GM12878 (cell line): ENCODE measurements at regions not wholly inside any gene's neighbourhood (a gene's known extent, or its start where the extent isn't known, plus 50 kb on each side); places are given as distances from the start of the nearest gene placed in this dataset.

Experiments used
- ATAC-seq: fragments of 200-7000 bp; cut with Tn5 transposase; 3 replicates; pipeline ENCODE4 v1.9.1; 2020; ENCODE audit warnings: mild to moderate bottlenecking, moderate library complexity
- BruUV-seq: library from RNA; stranded (reverse); fragments of 400-500 nt; replicated peaks from 2 replicates; lab custom pipeline; 2021; lab: Mats Ljungman, UMichigan
- CTCF ChIA-PET: fragments of 300-600 bp; sonication (Branson Sonifier 250); formaldehyde crosslinking; extraction: SDS; loops from one replicate; lab custom pipeline; 2021; ENCODE audit warnings: inconsistent platforms; lab: Yijun Ruan, JAX
- POLR2A ChIA-PET: fragments of 350-600 bp; formaldehyde crosslinking; extraction: SDS; loops from one replicate; lab custom pipeline; 2021; ENCODE audit warnings: inconsistent platforms; lab: Charles Lee
- RAD21 ChIA-PET: fragments of 300-600 bp; sonication (Branson Sonifier 250); formaldehyde crosslinking; loops from one replicate; lab custom pipeline; 2023; ENCODE audit warnings: antibody characterized with exemption; ENCODE audit not compliant: unreplicated experiment; lab: Charles Lee
- SMC1A ChIA-PET: fragments of 300-600 bp; sonication (Branson Sonifier 250); formaldehyde crosslinking; loops from one replicate; lab custom pipeline; 2023; ENCODE audit not compliant: unreplicated experiment, uncharacterized antibody; lab: Charles Lee
- DNase-seq: peaks from one replicate; pipeline ENCODE4 v3.0.0-alpha.2; 2011; ENCODE audit warnings: low read depth, low spot score
- FAIRE-seq: peaks from 3 replicates; lab custom pipeline; 2011; peaks lifted over from hg19 to GRCh38; lab: Jason Lieb, UNC
- H2AFZ ChIP-seq: 2 replicates; pipeline ENCODE4 v1.6.0; 2011; ENCODE audit warnings: low read depth, low read length, control low read depth; ENCODE audit not compliant: control insufficient read depth
- H3K27ac ChIP-seq: 2 replicates; pipeline ENCODE4 v1.5.1; 2011; ENCODE audit warnings: control low read depth; ENCODE audit not compliant: control insufficient read depth, insufficient read depth
- H3K27me3 ChIP-seq, 2 experiments: replicated peaks in 1 of 2; 2 replicates each; pipeline versions ENCODE4 v1.6.0 to v1.6.1; 2011; ENCODE audit warnings: low read length in 1 of 2; ENCODE audit not compliant: control insufficient read depth in 2 of 2, insufficient read depth in 2 of 2
- H3K36me3 ChIP-seq, 2 experiments: 2 replicates each; pipeline ENCODE4 v1.5.1; 2011; ENCODE audit warnings: low read length in 1 of 2; ENCODE audit not compliant: control insufficient read depth in 2 of 2, insufficient read depth in 2 of 2
- H3K4me1 ChIP-seq: 2 replicates; pipeline ENCODE4 v1.6.1; 2011; ENCODE audit warnings: mild to moderate bottlenecking, low read length, moderate library complexity, mixed read lengths; ENCODE audit not compliant: control insufficient read depth, insufficient read depth
- H3K4me2 ChIP-seq: 2 replicates; pipeline ENCODE4 v1.6.0; 2011; ENCODE audit warnings: control low read depth; ENCODE audit not compliant: control insufficient read depth, insufficient read depth
- H3K4me3 ChIP-seq: fragments of 200-600 bp; sonication (generic); 2 replicates; pipeline ENCODE4 v1.5.1; 2016
- H3K79me2 ChIP-seq: 2 replicates; pipeline ENCODE4 v1.6.0; 2011; ENCODE audit warnings: low read length; ENCODE audit not compliant: control insufficient read depth, insufficient read depth
- H3K9ac ChIP-seq: 2 replicates; pipeline ENCODE4 v1.8.0; 2011; ENCODE audit warnings: low read length, control low read depth, mixed read lengths; ENCODE audit not compliant: control insufficient read depth, insufficient read depth
- H3K9me3 ChIP-seq: replicated peaks from 3 replicates; pipeline ENCODE4 v1.5.1; 2011; ENCODE audit warnings: mild to moderate bottlenecking, low read length; ENCODE audit not compliant: control insufficient read depth, insufficient read depth
- H4K20me1 ChIP-seq: 2 replicates; pipeline ENCODE4 v1.6.0; 2011; ENCODE audit not compliant: control insufficient read depth, insufficient read depth
- CBX5 ChIP-seq: sonication (generic); IDR thresholded peaks from 2 replicates; pipeline ENCODE4 v1.6.1; 2016; ENCODE audit warnings: low read depth, moderate library complexity, mild to moderate bottlenecking, inconsistent platforms
- ESRRA ChIP-seq: IDR thresholded peaks from 2 replicates; pipeline ENCODE4 v1.6.1; 2012; ENCODE audit warnings: mild to moderate bottlenecking, low read length, improper control_type of control experiment
- FOXM1 ChIP-seq: IDR thresholded peaks from 2 replicates; pipeline ENCODE4 v1.6.1; 2012; ENCODE audit warnings: low read depth, mild to moderate bottlenecking, inconsistent platforms, low read length, moderate library complexity
- HCFC1 ChIP-seq: fragments of 150-350 bp; IDR thresholded peaks from 2 replicates; pipeline ENCODE4 v1.6.1; 2014; ENCODE audit warnings: low read length
- HDAC2 ChIP-seq: fragments of 200-600 bp; sonication (generic); IDR thresholded peaks from 2 replicates; pipeline ENCODE4 v1.6.1; 2017
- MEF2B ChIP-seq: fragments of 450-650 bp; IDR thresholded peaks from 2 replicates; pipeline ENCODE4 v1.6.1; 2018; ENCODE audit warnings: mild to moderate bottlenecking, moderate library complexity; ENCODE audit not compliant: partially characterized antibody, poor library complexity, severe bottlenecking
- MYB ChIP-seq: fragments of 150-350 bp; IDR thresholded peaks from 2 replicates; pipeline ENCODE4 v1.6.1; 2014; ENCODE audit warnings: mild to moderate bottlenecking, low read depth, low read length, borderline replicate concordance
- NFXL1 ChIP-seq: fragments of 450-650 bp; IDR thresholded peaks from 2 replicates; pipeline ENCODE4 v1.6.1; 2017; ENCODE audit warnings: antibody characterized with exemption, mild to moderate bottlenecking, borderline replicate concordance
- SMAD1 ChIP-seq: fragments of 450-650 bp; IDR thresholded peaks from 2 replicates; pipeline ENCODE4 v1.6.1; 2018; ENCODE audit warnings: mild to moderate bottlenecking, low read depth; ENCODE audit not compliant: partially characterized antibody
- SP1 ChIP-seq: IDR thresholded peaks from one replicate; pipeline ENCODE4 v1.6.1; 2011; ENCODE audit warnings: low read depth, low read length
- STAT3 ChIP-seq: IDR thresholded peaks from 2 replicates; pipeline ENCODE4 v1.6.1; 2011; ENCODE audit warnings: low read depth, low read length, improper control_type of control experiment
- WGBS: methylation state at CpG from one replicate; pipeline ENCODE4 v1.1.6; 2016; ENCODE audit warnings: low lambda C conversion rate; ENCODE audit not compliant: insufficient replicate concordance, insufficient coverage; ENCODE audit errors: missing lambda C conversion rate; 5-methylcytosine and 5-hydroxymethylcytosine counted together
- in situ Hi-C: fragments of 300-500 bp; cut with MboI; formaldehyde crosslinking; loops from 9 replicates; pipeline ENCODE4 v1.14.3; 2018; ENCODE audit warnings: mixed read lengths
- intact Hi-C: fragments of 100-400 bp; cut with micrococcal nuclease; formaldehyde crosslinking; loops from one replicate; pipeline ENCODE4 v1.14.2; 2022; ENCODE audit not compliant: unreplicated experiment
- TF ChIP-seq, protein P1 (sequence below): IDR thresholded peaks from 2 replicates; pipeline ENCODE4 v1.6.1; 2012; ENCODE audit warnings: low read depth, low read length, improper control_type of control experiment
- TF ChIP-seq, protein P2 (sequence below): IDR thresholded peaks from 2 replicates; pipeline ENCODE4 v1.6.1; 2012; ENCODE audit warnings: low read depth, low read length, improper control_type of control experiment

DNA sequence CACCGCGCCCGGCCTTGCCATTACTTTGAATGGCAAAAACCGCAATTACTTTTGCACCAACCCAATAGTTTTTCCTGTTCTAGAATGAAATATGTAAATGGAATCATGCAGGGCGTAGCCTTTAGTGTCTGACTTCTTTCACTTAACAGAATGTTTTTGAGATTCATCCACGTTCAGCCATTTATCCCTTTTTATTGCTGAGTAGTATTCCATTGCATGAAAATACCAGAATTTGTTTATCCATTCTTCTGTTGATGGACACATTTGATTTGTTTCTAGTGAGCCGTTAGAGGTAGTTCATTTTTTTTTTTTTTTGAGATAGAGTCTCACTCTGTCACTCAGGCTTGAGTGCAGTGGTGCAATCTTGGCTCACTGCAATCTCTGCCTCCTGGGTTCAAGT is 90.6 kb downstream of the SLC25A47 start:
- RAD21 ChIA-PET, result interaction anchor here (0.7 kb wide), 1 partner anchor 18 kb away, joined by 3 read pairs; no protein-coding TSS in a partner anchor
- POLR2A ChIA-PET, result no interaction called here
- no peak overlapping the region for H3K9ac ChIP-seq
- no peaks in the 10 kb centered on the region for H4K20me1 ChIP-seq
- H2AFZ ChIP-seq, result no peak overlapping the region
- no peaks in the 10 kb centered on the region for H3K27me3 ChIP-seq
- no peaks in the 10 kb centered on the region for H3K4me1 ChIP-seq
- 76% methylated on average over 7 of the region's 7 CpGs for WGBS
- CTCF ChIA-PET, result no interaction called here
- no peak overlapping the region for H3K27ac ChIP-seq
- intact Hi-C loops, result no loop called here
- DNase-seq, result no peak
- SMC1A ChIA-PET, result no interaction called here
- no peaks in the 10 kb centered on the region for H3K9me3 ChIP-seq
- H3K36me3 ChIP-seq, result no peaks in the 10 kb centered on the region
- H3K79me2 ChIP-seq, result no peaks in the 10 kb centered on the region
- TF ChIP-seq MEF2B, result no peak
- TF ChIP-seq, protein P1, sequence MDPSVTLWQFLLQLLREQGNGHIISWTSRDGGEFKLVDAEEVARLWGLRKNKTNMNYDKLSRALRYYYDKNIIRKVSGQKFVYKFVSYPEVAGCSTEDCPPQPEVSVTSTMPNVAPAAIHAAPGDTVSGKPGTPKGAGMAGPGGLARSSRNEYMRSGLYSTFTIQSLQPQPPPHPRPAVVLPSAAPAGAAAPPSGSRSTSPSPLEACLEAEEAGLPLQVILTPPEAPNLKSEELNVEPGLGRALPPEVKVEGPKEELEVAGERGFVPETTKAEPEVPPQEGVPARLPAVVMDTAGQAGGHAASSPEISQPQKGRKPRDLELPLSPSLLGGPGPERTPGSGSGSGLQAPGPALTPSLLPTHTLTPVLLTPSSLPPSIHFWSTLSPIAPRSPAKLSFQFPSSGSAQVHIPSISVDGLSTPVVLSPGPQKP, result no peak
- no peak for TF ChIP-seq FOXM1
- no peak for TF ChIP-seq MYB
- no peak for TF ChIP-seq NFXL1
- no peak for TF ChIP-seq HDAC2
- no peak for TF ChIP-seq STAT3
- no peak for TF ChIP-seq ESRRA
- no peak for TF ChIP-seq HCFC1
- TF ChIP-seq SP1, result no peak
- TF ChIP-seq CBX5, result no peak
- TF ChIP-seq SMAD1, result no peak
- TF ChIP-seq, protein P2, sequence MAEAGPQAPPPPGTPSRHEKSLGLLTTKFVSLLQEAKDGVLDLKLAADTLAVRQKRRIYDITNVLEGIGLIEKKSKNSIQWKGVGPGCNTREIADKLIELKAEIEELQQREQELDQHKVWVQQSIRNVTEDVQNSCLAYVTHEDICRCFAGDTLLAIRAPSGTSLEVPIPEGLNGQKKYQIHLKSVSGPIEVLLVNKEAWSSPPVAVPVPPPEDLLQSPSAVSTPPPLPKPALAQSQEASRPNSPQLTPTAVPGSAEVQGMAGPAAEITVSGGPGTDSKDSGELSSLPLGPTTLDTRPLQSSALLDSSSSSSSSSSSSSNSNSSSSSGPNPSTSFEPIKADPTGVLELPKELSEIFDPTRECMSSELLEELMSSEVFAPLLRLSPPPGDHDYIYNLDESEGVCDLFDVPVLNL, result no peak
- TF ChIP-seq, all 136 proteins: peak for 0
- FAIRE-seq (no peak), ATAC-seq (no peak)
- in situ Hi-C loops, result no loop called here
- Histone ChIP-seq H3K4me3 (no peak overlapping the region), H3K4me2 (no peak overlapping the region)
- no TSS peak for BruUV-seq
